ENCODE measurements at regions not wholly inside any gene's neighbourhood (a gene's known extent, or its start where the extent isn't known, plus 50 kb on each side); places are given as distances from the start of the nearest gene placed in this dataset.

DNA sequence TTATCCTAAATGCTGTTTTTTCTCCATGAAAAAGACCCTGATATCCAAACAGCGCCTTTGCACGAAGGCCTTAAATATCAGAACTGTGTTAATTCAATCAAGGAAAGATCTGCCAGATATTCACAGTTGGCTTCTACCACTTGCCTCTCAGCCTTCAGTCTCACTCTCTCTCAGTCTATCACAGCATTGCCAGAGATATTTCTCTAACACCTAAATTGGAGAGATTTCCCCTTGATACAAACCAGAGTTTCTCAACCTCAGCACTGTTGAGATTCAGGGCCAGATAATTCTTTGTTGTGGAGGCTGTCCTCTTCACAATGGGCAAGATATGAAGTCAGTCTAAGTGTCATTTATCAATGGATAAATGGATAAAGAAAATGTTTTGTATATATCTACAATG is 454.1 kb upstream of the MAF start:
- Mint-ChIP-seq H3K36me3 (ENCODE audit: unreplicated experiment) (no peaks in the 10 kb centered on the region), H3K4me1 (ENCODE audit: low read depth, unreplicated experiment) (no peaks in the 10 kb centered on the region), H3K4me3 (ENCODE audit: unreplicated experiment) (no peak overlapping the region), H3K27me3 (ENCODE audit: unreplicated experiment) (no peaks in the 10 kb centered on the region), H3K27ac (ENCODE audit: unreplicated experiment) (no peak overlapping the region), H3K9me3 (ENCODE audit: unreplicated experiment) (no peaks in the 10 kb centered on the region)
- no peak for DNase-seq
- TF ChIP-seq, protein P1, sequence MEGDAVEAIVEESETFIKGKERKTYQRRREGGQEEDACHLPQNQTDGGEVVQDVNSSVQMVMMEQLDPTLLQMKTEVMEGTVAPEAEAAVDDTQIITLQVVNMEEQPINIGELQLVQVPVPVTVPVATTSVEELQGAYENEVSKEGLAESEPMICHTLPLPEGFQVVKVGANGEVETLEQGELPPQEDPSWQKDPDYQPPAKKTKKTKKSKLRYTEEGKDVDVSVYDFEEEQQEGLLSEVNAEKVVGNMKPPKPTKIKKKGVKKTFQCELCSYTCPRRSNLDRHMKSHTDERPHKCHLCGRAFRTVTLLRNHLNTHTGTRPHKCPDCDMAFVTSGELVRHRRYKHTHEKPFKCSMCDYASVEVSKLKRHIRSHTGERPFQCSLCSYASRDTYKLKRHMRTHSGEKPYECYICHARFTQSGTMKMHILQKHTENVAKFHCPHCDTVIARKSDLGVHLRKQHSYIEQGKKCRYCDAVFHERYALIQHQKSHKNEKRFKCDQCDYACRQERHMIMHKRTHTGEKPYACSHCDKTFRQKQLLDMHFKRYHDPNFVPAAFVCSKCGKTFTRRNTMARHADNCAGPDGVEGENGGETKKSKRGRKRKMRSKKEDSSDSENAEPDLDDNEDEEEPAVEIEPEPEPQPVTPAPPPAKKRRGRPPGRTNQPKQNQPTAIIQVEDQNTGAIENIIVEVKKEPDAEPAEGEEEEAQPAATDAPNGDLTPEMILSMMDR (IDR thresholded peaks at IDR 0.05; ENCODE audit: partially characterized antibody, unreplicated experiment), result no peak

DNA sequence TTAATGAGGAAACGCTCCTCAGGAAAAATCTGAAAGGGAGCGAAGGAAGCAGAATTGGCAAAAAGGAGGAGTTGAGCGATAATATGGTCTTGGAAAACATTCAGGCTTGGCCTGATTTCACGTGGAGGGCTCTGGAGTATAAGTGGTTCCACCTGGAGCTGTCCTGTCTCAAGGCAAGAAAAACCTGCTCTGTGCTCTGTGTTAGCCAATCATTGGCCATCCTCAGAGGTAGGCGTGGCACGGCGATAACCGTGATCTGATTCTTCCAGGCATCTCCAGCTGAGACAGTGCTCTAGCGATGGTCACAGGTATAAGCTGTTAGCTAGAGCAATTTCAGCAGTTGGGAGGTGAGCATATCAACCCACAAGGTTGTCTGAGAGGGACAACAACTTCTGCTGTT is 450.5 kb upstream of the MAF start:
- Mint-ChIP-seq H3K36me3 (ENCODE audit: unreplicated experiment) (no peaks in the 10 kb centered on the region), H3K27me3 (ENCODE audit: unreplicated experiment) (no peaks in the 10 kb centered on the region), H3K27ac (ENCODE audit: unreplicated experiment) (no peak overlapping the region), H3K4me1 (ENCODE audit: low read depth, unreplicated experiment) (peaks cover 6% of the 10 kb centered on the region), H3K9me3 (ENCODE audit: unreplicated experiment) (peaks cover 1% of the 10 kb centered on the region), H3K4me3 (ENCODE audit: unreplicated experiment) (no peak overlapping the region)
- no peak for DNase-seq
- TF ChIP-seq, protein P1 (IDR thresholded peaks at IDR 0.05; ENCODE audit: partially characterized antibody, unreplicated experiment), result no peak

DNA sequence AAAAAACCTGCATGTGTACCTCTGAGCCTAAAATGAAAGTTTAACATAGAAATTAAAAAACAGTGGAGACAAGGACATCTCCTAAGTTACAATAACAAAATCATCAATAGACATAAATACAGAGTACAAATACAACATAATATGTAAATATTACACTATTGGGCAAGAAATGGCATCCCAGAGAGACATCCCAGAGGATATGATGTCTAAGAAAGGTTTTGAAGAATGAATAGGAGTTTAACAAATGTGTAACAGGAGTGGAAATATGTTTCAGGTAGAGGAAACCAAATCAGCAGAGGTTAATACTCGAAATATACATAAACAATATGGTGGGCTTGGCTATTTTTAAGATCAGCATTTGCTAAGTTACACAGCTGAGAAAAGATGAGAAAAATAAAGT is 447.7 kb upstream of the MAF start:
- no peaks in the 10 kb centered on the region for H3K36me3 Mint-ChIP-seq (ENCODE audit: unreplicated experiment)

DNA sequence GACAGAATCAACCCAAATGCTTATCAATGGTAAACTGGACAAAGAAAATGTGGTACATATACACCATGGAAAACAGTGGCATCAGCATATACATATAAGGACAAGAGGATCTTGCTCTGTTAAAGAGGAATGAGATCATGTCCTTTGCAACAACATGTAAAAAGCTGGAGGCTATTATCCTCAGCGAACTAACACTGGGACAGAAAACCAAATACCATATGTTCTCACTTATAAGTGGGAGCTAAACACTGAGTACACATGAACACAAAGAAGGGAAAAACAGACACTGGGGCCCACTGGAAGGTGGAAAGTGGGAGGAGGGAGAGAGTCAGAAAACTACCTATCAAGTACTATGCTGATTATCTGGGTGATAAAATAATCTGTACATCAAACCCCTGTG is 447.3 kb upstream of the MAF start:
- H3K9me3 Mint-ChIP-seq (ENCODE audit: unreplicated experiment), result peaks cover 1% of the 10 kb centered on the region

More for the DNA sequence above, 447.7 kb upstream of the MAF start:
- DNase-seq, result no peak
- Mint-ChIP-seq H3K27ac (ENCODE audit: unreplicated experiment) (no peak overlapping the region), H3K27me3 (ENCODE audit: unreplicated experiment) (no peaks in the 10 kb centered on the region), H3K4me1 (ENCODE audit: low read depth, unreplicated experiment) (peaks cover 10% of the 10 kb centered on the region), H3K4me3 (ENCODE audit: unreplicated experiment) (no peak overlapping the region), H3K9me3 (ENCODE audit: unreplicated experiment) (peaks cover 1% of the 10 kb centered on the region)
- TF ChIP-seq, protein P1 (IDR thresholded peaks at IDR 0.05; ENCODE audit: partially characterized antibody, unreplicated experiment), result no peak

DNA sequence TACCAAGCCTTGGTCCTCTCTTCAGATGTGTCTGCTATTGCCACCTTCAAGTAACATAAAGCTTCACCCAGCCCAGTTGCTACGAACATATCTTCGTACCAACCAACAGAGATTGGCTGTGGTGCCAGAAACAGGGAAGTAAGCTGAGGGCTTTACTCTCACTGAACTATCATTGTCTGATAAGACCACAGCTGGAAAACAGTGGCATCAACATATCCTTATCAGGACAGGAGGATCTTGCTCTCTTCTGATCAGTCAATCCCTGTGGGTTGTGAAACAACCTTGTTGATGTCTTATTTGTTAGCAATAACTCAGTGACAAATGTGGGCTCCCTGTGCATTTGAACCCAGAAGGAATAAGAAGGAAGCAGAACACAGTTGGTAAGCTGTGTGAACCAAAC is 446.3 kb upstream of the MAF start:
- Mint-ChIP-seq H3K27ac (ENCODE audit: unreplicated experiment) (no peak overlapping the region), H3K4me3 (ENCODE audit: unreplicated experiment) (no peak overlapping the region), H3K9me3 (ENCODE audit: unreplicated experiment) (peaks cover 1% of the 10 kb centered on the region), H3K4me1 (ENCODE audit: low read depth, unreplicated experiment) (peaks cover 12% of the 10 kb centered on the region), H3K36me3 (ENCODE audit: unreplicated experiment) (no peaks in the 10 kb centered on the region), H3K27me3 (ENCODE audit: unreplicated experiment) (peaks cover 2% of the 10 kb centered on the region)
- no peak for DNase-seq
- TF ChIP-seq, protein P1 (IDR thresholded peaks at IDR 0.05; ENCODE audit: partially characterized antibody, unreplicated experiment), result no peak

More for the DNA sequence above, 447.3 kb upstream of the MAF start:
- TF ChIP-seq, protein P1 (IDR thresholded peaks at IDR 0.05; ENCODE audit: partially characterized antibody, unreplicated experiment), result no peak
- no peaks in the 10 kb centered on the region for H3K27me3 Mint-ChIP-seq (ENCODE audit: unreplicated experiment)
- no peak overlapping the region for H3K27ac Mint-ChIP-seq (ENCODE audit: unreplicated experiment)
- no peak overlapping the region for H3K4me3 Mint-ChIP-seq (ENCODE audit: unreplicated experiment)
- H3K36me3 Mint-ChIP-seq (ENCODE audit: unreplicated experiment), result no peaks in the 10 kb centered on the region
- peaks cover 10% of the 10 kb centered on the region for H3K4me1 Mint-ChIP-seq (ENCODE audit: low read depth, unreplicated experiment)
- DNase-seq, result no peak

All from glutamatergic neuron (in vitro differentiated cells).